Heart right ventricle (tissue), 16 donors: ENCODE measurements at regions not wholly inside any gene's neighbourhood (a gene's known extent, or its start where the extent isn't known, plus 50 kb on each side); places are given as distances from the start of the nearest gene placed in this dataset.

Experiments
- ATAC-seq, 8 donors: fragments of 200-7000 bp; cut with Tn5 transposase; one replicate each; pipeline ENCODE4 v1.9.1; 2020; ENCODE audit warnings: mild to moderate bottlenecking in 8 of 8, moderate library complexity in 8 of 8, moderate number of reproducible peaks in 1 of 8
- DNase-seq, 2 donors: peaks; one replicate each; pipeline ENCODE4 v3.0.0-alpha.2; 2020
- H3K27ac ChIP-seq, 10 donors: fragments of 200-600 bp; sonication (generic) in 2 of 10; one replicate each; pipeline versions ENCODE4 v1.5.0 to v1.8.0; 2020 to 2022; ENCODE audit warnings: mild to moderate bottlenecking in 3 of 10
- H3K27me3 ChIP-seq, 7 donors: fragments of 200-600 bp; one replicate each; pipeline ENCODE4 v1.8.0; 2021 to 2022; ENCODE audit warnings: mild to moderate bottlenecking in 2 of 7
- H3K36me3 ChIP-seq, 9 donors: fragments of 200-600 bp; sonication (generic) in 1 of 9; one replicate each; pipeline versions ENCODE4 v1.5.0 to v1.8.0; 2020 to 2022; ENCODE audit warnings: mild to moderate bottlenecking in 2 of 9
- H3K4me1 ChIP-seq, 9 donors: fragments of 200-600 bp; sonication (generic) in 1 of 9; one replicate each; pipeline versions ENCODE4 v1.5.0 to v1.8.0; 2020 to 2022; ENCODE audit warnings: mild to moderate bottlenecking in 4 of 9
- H3K4me3 ChIP-seq, 10 donors: fragments of 200-600 bp; sonication (generic) in 2 of 10; one replicate each; pipeline versions ENCODE4 v1.5.0 to v1.8.0; 2020 to 2022; ENCODE audit warnings: mild to moderate bottlenecking in 7 of 10, moderate library complexity in 2 of 10
- H3K9me3 ChIP-seq, 11 donors: fragments of 200-600 bp in 10 of 11; sonication (generic) in 2 of 11; one replicate each; pipeline versions ENCODE4 v1.5.0 to v1.8.0; 2013 to 2022; ENCODE audit warnings: mild to moderate bottlenecking in 2 of 11, control low read depth in 1 of 11, moderate library complexity in 1 of 11
- WGBS, 2 donors: extraction: QIAGEN DNeasy Blood & Tissue Kit; methylation state at CpG; one replicate each; pipeline ENCODE4 v1.1.7; 2013; ENCODE audit warnings: inconsistent platforms in 1 of 2; 5-methylcytosine and 5-hydroxymethylcytosine counted together
- intact Hi-C, 10 donors: fragments of 100-400 bp; cut with DNase I; formaldehyde crosslinking; loops; one replicate each; pipeline versions ENCODE4 v1.11.1 to v1.14.2; 2022
- TF ChIP-seq, protein P1 (sequence below), 9 donors: fragments of 200-600 bp; sonication (generic) in 2 of 9; IDR thresholded peaks; one replicate each; pipeline versions ENCODE4 v1.5.0 to v1.8.0; 2021 to 2022; ENCODE audit warnings: antibody characterized with exemption in 9 of 9, mild to moderate bottlenecking in 5 of 9, moderate library complexity in 1 of 9
- donor health status: Arrhythmogenic right ventricular cardiomyopathy.
- donor health status: ischemic (EF 13 %, LVEDD 7.1; RV severe dilation, severe dysfunction).
- donor health status: healthy with polysubstance abuse.
- donor health status: DM: no; HTN: yes; CAD: no.
- donor health status: DM: no; HTN: no; CAD: no.
- donor health status: ischemic (EF 25% LVEDD 6.9; RV normal size, moderate dysfunction).
- donor health status: ischemic (EF 25% LVEDD 5.7; RV mildly dilated, moderate dysfunction).
- donor health status: healthy.
- donor health status: DM: yes; HTN: yes; CAD: no.
- donor health status: Ischemic cardiomyopathy.
- donor health status: ischemic (EF 35%, LVEDD 5.7; RV mildly dilated, moderate dysfunction).
- donor health status: nonischemic (EF 11% LVEDD 7.7; RV severe dilation, severe dysfunction).
- donor health status: DM: yes; HTN: yes; CAD: no.
- donor health status: PGD.
- donor health status: ischemic (EF 29% LVEDD 5.4; RV normal size, mild dysfunction).
- donor health status: nonischemic (EF 23%, LVEDD 6.1; RV moderate dilation, normal function).

DNA sequence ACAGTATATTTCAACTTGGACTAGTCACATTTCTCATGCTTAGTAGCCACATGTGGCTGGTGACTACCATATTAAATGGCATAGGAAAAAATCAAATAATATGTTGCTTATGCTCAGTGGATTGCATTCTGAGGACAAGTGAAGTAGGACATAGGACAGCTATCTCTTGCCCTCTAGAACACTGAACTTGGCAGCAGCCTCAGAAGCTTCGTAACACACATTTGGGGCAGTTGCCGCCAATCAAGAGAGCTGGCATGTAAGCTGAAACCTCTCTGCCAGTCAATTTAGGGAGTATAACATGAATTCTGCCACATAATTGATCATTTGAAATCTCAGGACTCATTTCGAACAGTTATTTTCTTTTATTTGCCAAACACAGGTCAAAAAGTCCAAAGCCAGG lies 505.5 kb downstream of the MAT2B start:
- peaks cover 0 to 5% (median 0%) of the 10 kb centered on the region in 7 donors for H3K27me3 ChIP-seq
- intact Hi-C loops: loop anchor here in 7 of 10 donors (5.0 to 10.0 kb wide), 6 partner anchors 464 to 1196 kb away; no protein-coding TSS in a partner anchor
- no peak for ATAC-seq
- H3K9me3 ChIP-seq: no peaks in the 10 kb centered on the region
- TF ChIP-seq, protein P1, sequence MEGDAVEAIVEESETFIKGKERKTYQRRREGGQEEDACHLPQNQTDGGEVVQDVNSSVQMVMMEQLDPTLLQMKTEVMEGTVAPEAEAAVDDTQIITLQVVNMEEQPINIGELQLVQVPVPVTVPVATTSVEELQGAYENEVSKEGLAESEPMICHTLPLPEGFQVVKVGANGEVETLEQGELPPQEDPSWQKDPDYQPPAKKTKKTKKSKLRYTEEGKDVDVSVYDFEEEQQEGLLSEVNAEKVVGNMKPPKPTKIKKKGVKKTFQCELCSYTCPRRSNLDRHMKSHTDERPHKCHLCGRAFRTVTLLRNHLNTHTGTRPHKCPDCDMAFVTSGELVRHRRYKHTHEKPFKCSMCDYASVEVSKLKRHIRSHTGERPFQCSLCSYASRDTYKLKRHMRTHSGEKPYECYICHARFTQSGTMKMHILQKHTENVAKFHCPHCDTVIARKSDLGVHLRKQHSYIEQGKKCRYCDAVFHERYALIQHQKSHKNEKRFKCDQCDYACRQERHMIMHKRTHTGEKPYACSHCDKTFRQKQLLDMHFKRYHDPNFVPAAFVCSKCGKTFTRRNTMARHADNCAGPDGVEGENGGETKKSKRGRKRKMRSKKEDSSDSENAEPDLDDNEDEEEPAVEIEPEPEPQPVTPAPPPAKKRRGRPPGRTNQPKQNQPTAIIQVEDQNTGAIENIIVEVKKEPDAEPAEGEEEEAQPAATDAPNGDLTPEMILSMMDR (IDR thresholded peaks at IDR 0.05): no peak
- no peak overlapping the region for H3K27ac ChIP-seq
- H3K4me3 ChIP-seq: no peak overlapping the region
- DNase-seq: no peak
- H3K36me3 ChIP-seq: no peaks in the 10 kb centered on the region
- 53 to 57% methylated on average over 3 of the region's 3 CpGs for WGBS, 2 donors
- H3K4me1 ChIP-seq: no peaks in the 10 kb centered on the region

DNA sequence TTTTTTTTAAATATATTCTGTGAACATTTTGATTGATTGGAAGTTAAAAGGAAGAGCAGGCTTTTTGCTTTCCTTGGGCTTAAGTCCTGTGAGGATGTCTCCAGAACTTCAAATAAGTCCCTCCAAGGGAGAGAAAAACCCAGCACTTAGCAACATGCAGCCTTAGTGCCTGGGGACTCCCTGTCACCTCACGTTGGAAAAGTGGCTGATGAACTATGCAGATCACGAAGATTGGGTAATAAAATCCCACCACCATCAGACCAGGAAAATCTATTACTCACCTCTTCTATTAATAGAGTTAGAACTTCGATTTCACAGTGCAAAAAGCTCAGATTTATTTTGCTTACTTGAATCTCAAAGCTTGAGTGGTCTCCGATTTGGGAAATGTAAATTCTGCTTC lies 507.0 kb downstream of the MAT2B start:
- ATAC-seq (no peak), DNase-seq (no peak)
- TF ChIP-seq, protein P1 (IDR thresholded peaks at IDR 0.05): no peak
- Histone ChIP-seq H3K36me3 (no peaks in the 10 kb centered on the region), H3K4me1 (no peaks in the 10 kb centered on the region), H3K27ac (no peak overlapping the region), H3K4me3 (no peak overlapping the region), H3K27me3 (peaks cover 0 to 11% (median 0%) of the 10 kb centered on the region in 7 donors), H3K9me3 (no peaks in the 10 kb centered on the region)
- intact Hi-C loops: loop anchor here in 9 of 10 donors (2.0 to 10.0 kb wide), 8 partner anchors 462 to 1195 kb away; no protein-coding TSS in a partner anchor
- whole genome bisulfite sequencing, 2 donors: 39 to 49% methylated on average over 4 of the region's 4 CpGs

DNA sequence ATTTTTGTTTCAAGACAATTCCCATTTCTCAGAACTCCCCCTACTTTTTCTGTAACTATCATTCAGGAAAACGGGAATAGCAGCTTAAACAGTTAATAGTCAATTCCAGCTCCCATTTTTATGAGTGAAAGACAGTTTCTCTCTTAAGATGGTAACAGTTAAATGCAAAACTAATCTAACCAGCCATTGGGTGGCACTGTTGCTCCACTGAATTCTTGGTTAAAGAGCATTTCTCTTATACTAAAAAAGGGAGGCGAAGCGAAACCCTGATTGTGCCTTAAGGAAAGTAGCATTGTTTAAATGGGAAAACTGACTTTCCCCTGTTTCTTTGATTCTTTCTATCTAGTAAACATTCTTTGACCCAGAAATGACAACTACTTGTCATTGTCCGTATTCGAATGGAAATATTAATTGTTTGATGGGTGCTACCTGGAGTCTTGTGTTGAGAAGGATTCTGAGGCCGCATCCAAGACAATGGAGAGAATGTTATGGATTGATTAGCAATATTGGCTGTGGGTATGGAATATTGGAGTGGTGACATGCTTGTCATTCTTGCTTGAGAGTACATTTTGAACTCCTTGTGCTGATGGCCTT lies 507.8 kb downstream of the MAT2B start:
- TF ChIP-seq, protein P1 (IDR thresholded peaks at IDR 0.05): peak; percentile 29 to 73 (median 62)
- intact Hi-C loops: loop anchor here in 9 of 10 donors (1.0 to 10.0 kb wide), 9 partner anchors 462 to 1194 kb away; no protein-coding TSS in a partner anchor
- DNase-seq (peak in 1 of 2 donors; percentile 44), ATAC-seq (no peak)
- Histone ChIP-seq H3K9me3 (no peaks in the 10 kb centered on the region), H3K4me3 (no peak overlapping the region), H3K27me3 (peaks cover 0 to 11% (median 0%) of the 10 kb centered on the region in 7 donors), H3K36me3 (no peaks in the 10 kb centered on the region), H3K27ac (no peak overlapping the region), H3K4me1 (no peaks in the 10 kb centered on the region)
- WGBS, 2 donors: 60 to 61% methylated on average over 6 of the region's 6 CpGs

DNA sequence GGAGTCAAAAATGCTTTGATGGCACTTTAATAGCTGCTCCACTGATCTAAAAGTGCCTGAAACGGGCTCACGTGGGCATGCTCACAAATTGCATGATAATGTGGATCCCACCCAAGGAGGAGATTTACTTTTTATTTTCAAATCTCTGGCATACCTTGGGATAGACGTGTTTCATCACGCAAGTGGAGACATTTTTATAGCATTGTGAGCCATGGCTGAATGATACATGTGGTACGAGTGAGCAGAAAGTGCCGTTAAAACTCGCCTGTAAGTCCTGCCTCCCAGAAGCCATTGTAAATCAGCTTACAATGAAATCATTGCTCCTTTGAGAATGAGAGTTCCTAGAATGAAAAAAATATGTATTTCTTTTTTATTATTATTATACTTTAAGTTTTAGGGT lies 514.7 kb downstream of the MAT2B start:
- intact Hi-C loops: no loop called here
- no peak for DNase-seq
- Histone ChIP-seq H3K4me3 (no peak overlapping the region), H3K27me3 (peaks cover 0 to 11% (median 0%) of the 10 kb centered on the region in 7 donors), H3K9me3 (peaks cover 0 to 4% (median 0%) of the 10 kb centered on the region in 11 donors), H3K4me1 (no peaks in the 10 kb centered on the region), H3K27ac (no peak overlapping the region), H3K36me3 (no peaks in the 10 kb centered on the region)
- TF ChIP-seq, protein P1 (IDR thresholded peaks at IDR 0.05): no peak
- 85 to 91% methylated on average over 7 of the region's 7 CpGs for WGBS, 2 donors
- ATAC-seq: no peak
